GM13976 (cell line): ENCODE measurements at regions not wholly inside any gene's neighbourhood (a gene's known extent, or its start where the extent isn't known, plus 50 kb on each side); places are given as distances from the start of the nearest gene placed in this dataset.

Experiments used
- DNase-seq: peaks from one replicate; pipeline ENCODE4 v3.0.0; 2012; ENCODE audit warnings: low spot score
- CTCF ChIP-seq: IDR thresholded peaks from 2 replicates; pipeline ENCODE4 v1.5.1; 2012; ENCODE audit warnings: borderline replicate concordance, mild to moderate bottlenecking; ENCODE audit not compliant: insufficient read depth; ENCODE audit errors: extremely low read depth, missing control alignments, control extremely low read depth
- in situ Hi-C: fragments of 300-500 bp; cut with MboI; formaldehyde crosslinking; loops from one replicate; pipeline ENCODE4 v1.12.0; 2022; ENCODE audit warnings: low sequenced_read_pairs, mixed read lengths, inconsistent platforms; ENCODE audit not compliant: unreplicated experiment

- DNase-seq = no peak
Observed at GRCh38 chr6:23316131-23316530, 746.8 kb downstream of the HDGFL1 start.

GRCh38 chr6:23316931-23317330 is 747.6 kb downstream of the HDGFL1 start:
- no peak for TF ChIP-seq CTCF
- in situ Hi-C loops = no loop called here
- no peak for DNase-seq

More at GRCh38 chr6:23316131-23316530, 746.8 kb downstream of the HDGFL1 start:
- no peak for TF ChIP-seq CTCF
- in situ Hi-C loops = no loop called here

- in situ Hi-C loops = no loop called here
- no peak for TF ChIP-seq CTCF
- no peak for DNase-seq
Observed at GRCh38 chr6:23319582-23319981, 750.2 kb downstream of the HDGFL1 start.

GRCh38 chr6:23320471-23321015 is 751.2 kb downstream of the HDGFL1 start:
- no peak for TF ChIP-seq CTCF
- no peak for DNase-seq
- in situ Hi-C loops = no loop called here

- DNase-seq = no peak
- no peak for TF ChIP-seq CTCF
- in situ Hi-C loops = no loop called here
Observed at GRCh38 chr6:23323897-23324296, 754.5 kb downstream of the HDGFL1 start.

GRCh38 chr6:23325065-23325464 is 755.7 kb downstream of the HDGFL1 start:
- no peak for DNase-seq
- TF ChIP-seq CTCF = no peak
- in situ Hi-C loops = no loop called here
